GM18511 (cell line): ENCODE measurements at regions not wholly inside any gene's neighbourhood (a gene's known extent, or its start where the extent isn't known, plus 50 kb on each side); places are given as distances from the start of the nearest gene placed in this dataset.

Source experiments
- ATAC-seq: cut with Tn5 transposase; IDR thresholded peaks from one replicate; pipeline ENCODE4 v1.9.1; 2021; ENCODE audit warnings: mild to moderate bottlenecking, moderate library complexity; ENCODE audit not compliant: unreplicated experiment

GRCh38 chr1:190540366-190540765 lies 62.7 kb upstream of the BRINP3 start:
- ATAC-seq, result no peak

DNA sequence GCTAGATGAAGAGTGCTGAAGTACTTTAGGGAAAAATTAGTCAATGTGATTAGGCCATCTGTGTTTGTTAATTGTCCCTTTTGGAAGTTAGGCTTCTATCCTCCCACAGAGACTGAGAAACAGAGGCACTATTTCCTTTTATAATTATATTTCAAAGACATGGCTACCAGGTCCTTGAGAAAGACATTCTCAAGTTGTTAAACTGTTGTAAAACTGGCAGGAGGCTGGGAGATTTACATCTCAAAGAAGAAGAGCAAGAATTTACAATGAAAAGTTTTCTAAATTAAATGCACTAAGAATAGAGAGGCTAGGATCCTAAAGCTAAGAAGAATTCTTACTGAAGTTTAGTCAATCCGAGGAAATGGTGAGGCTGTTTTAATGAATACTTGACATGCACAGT lies 74.0 kb upstream of the BRINP3 start:
- ATAC-seq, result no peak

DNA sequence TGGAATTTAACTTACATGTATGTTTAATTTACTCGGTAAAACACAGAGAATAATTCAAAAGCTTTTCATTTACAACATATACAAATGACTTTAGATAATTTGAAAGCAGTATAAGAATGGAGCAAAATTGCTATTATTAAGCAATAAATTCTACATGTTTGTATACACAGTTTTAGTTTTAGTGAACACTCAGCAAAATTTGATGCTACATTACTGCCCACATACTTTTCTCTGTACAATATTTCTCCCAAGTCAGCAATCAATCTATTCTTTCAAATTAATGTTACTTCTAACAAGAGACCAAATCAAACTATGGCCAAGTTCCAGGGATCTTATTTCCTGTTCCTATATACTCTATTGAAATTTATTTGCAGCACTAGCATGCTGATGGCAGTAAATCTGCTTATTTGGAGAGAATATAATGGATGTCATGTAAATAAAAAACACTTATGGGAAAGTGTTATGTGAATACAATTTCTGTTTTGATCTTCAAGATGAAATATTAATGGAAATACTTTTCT lies 82.6 kb upstream of the BRINP3 start:
- ATAC-seq, result no peak

DNA sequence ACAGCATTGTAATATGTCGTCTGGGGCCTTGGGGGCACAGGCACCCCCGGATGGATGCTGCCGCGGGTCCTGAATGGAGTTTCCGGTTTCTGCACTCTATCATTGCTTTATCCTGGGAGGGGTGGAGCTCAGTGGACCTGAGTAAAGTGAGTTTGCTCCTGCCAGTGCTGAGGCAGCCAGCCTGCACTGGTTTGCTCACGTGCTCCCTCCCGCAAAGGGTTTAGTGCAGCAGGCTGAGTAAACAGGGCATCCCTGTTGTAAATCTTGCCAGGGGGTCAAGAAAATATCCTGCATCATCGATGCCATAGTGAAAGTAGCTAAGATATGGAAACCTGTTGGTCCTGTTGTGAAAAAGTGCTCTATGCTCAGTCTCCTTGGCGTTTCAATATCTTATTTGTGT lies 85.6 kb upstream of the BRINP3 start:
- ATAC-seq, result no peak

DNA sequence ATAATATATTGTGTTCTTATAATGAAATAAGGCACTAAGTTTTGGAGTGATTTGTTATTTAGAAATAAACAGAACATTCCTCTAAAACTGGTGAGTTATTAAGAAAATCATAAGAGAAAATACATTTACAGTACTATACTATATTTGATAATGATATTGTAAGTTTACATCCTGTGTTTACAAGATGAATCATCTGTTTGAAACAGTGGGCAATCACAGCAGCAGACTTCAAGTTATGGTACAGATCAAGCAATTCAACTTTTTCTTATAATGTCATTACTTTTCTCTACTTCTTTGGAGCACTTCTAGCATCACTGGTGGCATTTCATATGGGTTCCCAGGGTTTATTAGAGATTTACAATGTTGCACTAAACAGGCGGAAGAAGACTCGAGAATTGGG lies 86.5 kb upstream of the BRINP3 start:
- ATAC-seq, result no peak

GRCh38 chr1:190578017-190578416 lies 100.4 kb upstream of the BRINP3 start:
- no peak for ATAC-seq

DNA sequence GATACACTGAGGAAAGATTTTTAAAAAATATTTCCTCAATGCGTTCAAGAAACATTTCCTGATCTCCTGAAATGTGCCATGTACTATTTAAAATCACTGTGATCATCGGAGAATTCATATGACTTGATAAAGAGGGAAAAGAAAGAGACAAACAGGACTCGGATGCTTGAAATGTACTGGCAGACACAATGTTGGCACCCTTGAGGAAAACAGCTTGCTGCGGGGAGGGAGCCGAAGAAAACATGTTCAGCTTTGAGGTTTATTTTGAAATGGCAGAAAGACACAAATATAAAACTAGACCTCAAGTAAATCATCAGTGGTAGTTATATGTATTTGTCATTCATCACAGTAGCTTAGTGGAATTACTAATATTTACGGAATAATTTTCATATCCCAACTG lies 100.9 kb upstream of the BRINP3 start:
- no peak for ATAC-seq

DNA sequence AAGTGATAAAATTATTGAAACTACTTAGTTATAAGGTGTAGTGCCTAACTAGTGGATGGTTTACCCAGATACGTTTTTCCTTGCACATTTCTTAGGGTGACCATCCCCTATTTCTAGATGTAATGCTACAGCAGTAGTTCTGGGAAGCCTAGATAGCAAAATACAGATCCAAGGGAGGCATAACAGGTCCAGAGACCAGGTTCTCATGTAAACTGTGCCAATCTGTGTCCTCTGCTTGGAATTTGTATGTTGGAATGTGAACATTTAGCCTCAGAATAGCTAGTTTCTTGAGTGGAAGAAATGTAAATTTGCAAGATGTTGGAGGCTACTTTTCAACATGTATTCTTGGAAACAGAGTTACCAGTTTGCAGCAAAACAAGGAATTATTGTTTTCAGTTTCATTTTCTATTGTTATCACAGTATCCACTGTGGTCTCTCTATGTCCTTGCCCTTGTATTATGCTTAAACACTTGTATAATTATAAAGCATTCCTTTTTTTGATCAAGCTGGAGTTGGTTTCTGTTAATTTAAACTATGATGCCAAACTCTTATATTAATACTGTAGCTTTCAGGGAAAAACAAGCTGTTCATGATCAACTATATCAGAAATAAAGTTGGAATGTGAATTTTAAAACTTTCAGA lies 102.0 kb upstream of the BRINP3 start:
- no peak for ATAC-seq

- no peak for ATAC-seq
Measured at GRCh38 chr1:190583862-190584261, 106.2 kb upstream of the BRINP3 start.

GRCh38 chr1:190588424-190588823 lies 110.8 kb upstream of the BRINP3 start:
- no peak for ATAC-seq

GRCh38 chr1:190595438-190595837 lies 117.8 kb upstream of the BRINP3 start:
- no peak for ATAC-seq

DNA sequence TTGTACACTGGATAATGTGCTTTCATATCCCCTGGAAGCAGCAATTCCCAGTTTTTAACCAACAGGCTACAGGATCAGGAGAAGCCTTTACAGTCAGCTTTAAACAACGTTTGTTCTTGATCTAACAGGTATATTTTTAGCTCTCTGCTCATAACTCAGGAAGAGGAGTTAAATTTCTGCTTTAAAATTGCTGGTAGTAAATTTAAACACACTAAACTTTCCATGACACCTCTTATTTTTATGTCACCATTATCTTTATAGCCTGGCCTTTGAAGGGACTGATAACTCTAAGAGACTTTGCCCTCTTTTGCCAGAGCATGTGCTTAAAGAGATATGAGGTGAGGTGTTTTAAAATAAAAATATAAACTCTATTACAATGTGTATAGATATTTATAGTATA lies 119.6 kb upstream of the BRINP3 start:
- ATAC-seq, result no peak

- ATAC-seq, result no peak
Measured at GRCh38 chr1:190599670-190600069, 122.0 kb upstream of the BRINP3 start.

- ATAC-seq, result no peak
Measured at GRCh38 chr1:190602325-190602724, 124.7 kb upstream of the BRINP3 start.

GRCh38 chr1:190608282-190608681 lies 130.6 kb upstream of the BRINP3 start:
- no peak for ATAC-seq

GRCh38 chr1:190615818-190616217 lies 138.2 kb upstream of the BRINP3 start:
- no peak for ATAC-seq

DNA sequence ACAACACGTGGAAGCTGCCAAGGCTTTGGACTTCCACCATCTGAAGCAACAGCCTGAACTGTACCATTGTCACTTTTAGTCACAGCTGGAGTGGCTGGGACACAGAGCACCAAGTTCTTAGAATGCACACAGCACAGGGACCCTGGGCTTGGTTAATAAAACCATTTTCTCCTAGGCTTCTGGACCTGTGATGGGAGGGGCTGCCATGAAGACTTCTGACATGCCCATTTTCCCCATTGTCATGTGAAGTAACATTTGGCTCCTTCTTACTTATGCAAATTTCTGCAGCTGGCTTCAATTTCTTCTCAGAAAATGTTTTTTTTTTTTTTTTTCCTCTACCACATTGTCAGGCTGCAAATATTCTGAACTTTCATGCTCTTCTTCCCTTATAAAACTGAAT lies 138.6 kb upstream of the BRINP3 start:
- ATAC-seq, result no peak

- ATAC-seq, result no peak
Measured at GRCh38 chr1:190619724-190620123, 142.1 kb upstream of the BRINP3 start.

DNA sequence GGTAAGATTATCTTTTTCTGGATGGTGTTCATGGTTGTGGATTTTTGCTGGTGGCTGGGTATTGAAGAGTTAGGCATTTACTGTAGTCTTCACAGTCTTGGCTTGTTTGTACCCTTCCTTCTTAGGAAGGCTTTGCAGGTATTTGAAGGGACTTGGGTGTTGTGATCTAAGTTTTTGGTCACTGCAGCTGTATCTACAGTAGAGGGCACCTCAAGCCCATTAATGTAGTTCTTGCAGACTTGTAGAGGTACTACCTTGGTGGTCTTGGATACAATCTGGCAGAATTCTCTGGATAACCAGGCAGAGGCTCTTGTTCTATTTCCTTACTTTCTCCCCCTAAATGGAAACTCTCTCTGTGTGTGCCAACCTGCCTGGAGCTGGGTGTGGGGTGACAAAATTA lies 155.8 kb upstream of the BRINP3 start:
- no peak for ATAC-seq

GRCh38 chr1:190634134-190634533 lies 156.5 kb upstream of the BRINP3 start:
- ATAC-seq, result no peak

DNA sequence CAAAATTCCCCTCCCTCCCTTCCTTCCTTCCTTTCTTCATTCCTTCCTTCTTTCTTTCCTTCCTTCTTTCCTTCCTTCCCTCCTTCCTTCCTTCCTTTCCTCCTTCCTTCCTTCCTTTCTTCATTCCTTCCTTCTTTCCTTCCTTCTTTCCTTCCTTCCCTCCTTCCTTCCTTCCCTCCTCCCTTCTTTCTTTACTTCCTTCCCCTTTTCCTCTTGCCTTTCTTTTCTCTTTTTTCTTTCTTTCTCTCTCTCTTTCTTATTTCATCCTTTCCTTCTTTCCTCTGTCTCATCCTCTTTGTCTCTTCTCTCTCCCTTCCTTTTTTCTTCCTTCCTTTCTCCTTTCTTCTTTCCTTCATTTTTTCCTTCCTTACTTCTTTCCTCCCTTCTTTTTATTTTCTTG lies 171.9 kb upstream of the BRINP3 start:
- ATAC-seq, result no peak

DNA sequence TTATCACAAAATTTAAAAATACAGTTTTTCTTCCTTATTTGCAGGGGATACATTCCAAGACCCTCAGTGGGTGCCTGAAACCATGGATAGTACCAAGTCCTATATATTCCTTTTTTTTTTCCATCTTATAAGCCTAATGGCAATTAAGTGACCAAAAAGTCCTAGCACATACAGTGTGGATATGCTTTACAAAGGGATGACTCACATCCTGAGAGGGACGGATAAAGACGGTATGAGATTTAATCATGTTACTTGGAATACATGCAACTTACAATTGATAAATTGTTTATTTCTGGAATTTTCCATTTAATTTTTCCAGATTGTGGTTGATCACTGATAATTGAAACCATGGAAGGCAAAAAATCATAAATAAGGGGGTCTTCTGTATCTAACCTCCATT lies 181.2 kb upstream of the BRINP3 start:
- no peak for ATAC-seq

DNA sequence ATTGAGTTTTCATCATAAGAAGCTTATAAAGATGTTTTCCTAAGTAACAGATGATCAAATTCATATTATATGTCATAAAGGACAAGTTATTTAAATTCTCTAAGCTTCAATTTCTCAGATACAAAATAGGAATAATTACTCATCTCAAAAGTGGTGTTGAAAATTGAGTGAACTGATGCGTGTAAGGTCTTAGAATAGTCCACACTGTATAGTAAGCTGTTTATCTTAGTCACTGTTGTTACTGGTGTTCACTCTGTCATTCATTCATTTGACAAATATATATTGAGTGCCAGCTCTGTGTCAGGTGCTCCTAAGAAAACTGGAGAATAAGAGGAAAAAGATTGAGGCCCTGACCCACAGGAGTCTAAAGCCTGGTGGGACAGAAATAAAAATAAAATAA lies 186.3 kb upstream of the BRINP3 start:
- peak; percentile 55 for ATAC-seq
